ENCODE measurements at regions not wholly inside any gene's neighbourhood (a gene's known extent, or its start where the extent isn't known, plus 50 kb on each side); places are given as distances from the start of the nearest gene placed in this dataset.

- H3K4me3 ChIP-seq (ENCODE audit: low read length in 2 of 2), result no peak overlapping the region
- no peaks in the 10 kb centered on the region for H3K27me3 ChIP-seq (ENCODE audit: control insufficient read depth in 1 of 2, insufficient read depth in 2 of 2, low read length in 1 of 2)
- H3K4me1 ChIP-seq (ENCODE audit: control insufficient read depth in 1 of 2, insufficient read depth in 2 of 2, low read length in 2 of 2), result peaks cover 0 to 7% of the 10 kb centered on the region in 2 donors
- ATAC-seq (ENCODE audit: low FRiP score) (no peak), DNase-seq (no peak)
- 88 to 93% methylated on average over 2 of the region's 2 CpGs for WGBS, 2 donors
- H3K27ac ChIP-seq (ENCODE audit: low read depth in 1 of 2, low read length in 2 of 2), result no peak overlapping the region
- no peaks in the 10 kb centered on the region for H3K9me3 ChIP-seq (ENCODE audit: control insufficient read depth, low read length)
- intact Hi-C loops (cut with DNase I), result no loop called here
- H3K36me3 ChIP-seq (ENCODE audit: control insufficient read depth in 1 of 2, insufficient read depth in 2 of 2, low read length in 1 of 2), result peaks cover 0 to 3% of the 10 kb centered on the region in 2 donors
Observed at GRCh38 chr10:89870936-89871335, 169.5 kb downstream of the KIF20B start.

DNA sequence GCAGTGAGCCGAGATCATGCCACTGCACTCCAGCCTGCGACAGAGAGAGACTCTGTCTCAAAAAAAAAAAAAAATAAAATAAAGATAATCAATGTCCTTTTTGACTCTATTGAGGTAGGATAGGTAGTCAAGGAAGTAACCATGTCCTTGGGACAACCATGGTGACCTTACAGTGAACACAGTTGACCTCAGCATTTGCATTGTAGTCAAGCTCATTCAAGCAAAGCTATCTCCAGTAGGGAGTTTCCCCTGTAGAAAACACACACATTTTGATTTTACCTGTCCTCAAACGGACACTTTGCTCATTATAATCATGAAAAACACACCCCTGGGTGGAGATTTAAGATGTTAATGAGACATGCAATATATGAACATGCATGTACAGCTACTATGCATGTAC, 171.7 kb downstream of the KIF20B start:
- DNase-seq (no peak), ATAC-seq (ENCODE audit: low FRiP score) (no peak)
- intact Hi-C loops (cut with DNase I), result no loop called here
- Histone ChIP-seq H3K27me3 (ENCODE audit: control insufficient read depth in 1 of 2, insufficient read depth in 2 of 2, low read length in 1 of 2) (no peaks in the 10 kb centered on the region), H3K4me1 (ENCODE audit: control insufficient read depth in 1 of 2, insufficient read depth in 2 of 2, low read length in 2 of 2) (peaks cover 0 to 7% of the 10 kb centered on the region in 2 donors), H3K27ac (ENCODE audit: low read depth in 1 of 2, low read length in 2 of 2) (no peak overlapping the region), H3K9me3 (ENCODE audit: control insufficient read depth, low read length) (no peaks in the 10 kb centered on the region), H3K4me3 (ENCODE audit: low read length in 2 of 2) (no peak overlapping the region), H3K36me3 (ENCODE audit: control insufficient read depth in 1 of 2, insufficient read depth in 2 of 2, low read length in 1 of 2) (peaks cover 0 to 3% of the 10 kb centered on the region in 2 donors)
- 91 to 93% methylated on average over 3 of the region's 3 CpGs for WGBS, 2 donors

- no peaks in the 10 kb centered on the region for H3K4me1 ChIP-seq (ENCODE audit: control insufficient read depth in 1 of 2, insufficient read depth in 2 of 2, low read length in 2 of 2)
- DNase-seq, result no peak
- no peak for ATAC-seq (ENCODE audit: low FRiP score)
- H3K36me3 ChIP-seq (ENCODE audit: control insufficient read depth in 1 of 2, insufficient read depth in 2 of 2, low read length in 1 of 2), result peaks cover 0 to 3% of the 10 kb centered on the region in 2 donors
- 93 to 95% methylated on average over 3 of the region's 3 CpGs for WGBS, 2 donors
- H3K4me3 ChIP-seq (ENCODE audit: low read length in 2 of 2), result no peak overlapping the region
- H3K9me3 ChIP-seq (ENCODE audit: control insufficient read depth, low read length), result no peaks in the 10 kb centered on the region
- no peaks in the 10 kb centered on the region for H3K27me3 ChIP-seq (ENCODE audit: control insufficient read depth in 1 of 2, insufficient read depth in 2 of 2, low read length in 1 of 2)
- H3K27ac ChIP-seq (ENCODE audit: low read depth in 1 of 2, low read length in 2 of 2), result no peak overlapping the region
- intact Hi-C loops (cut with DNase I), result no loop called here
Observed at GRCh38 chr10:89875557-89875956, 174.2 kb downstream of the KIF20B start.

GRCh38 chr10:89879121-89879520, 177.7 kb downstream of the KIF20B start:
- Histone ChIP-seq H3K4me3 (ENCODE audit: low read length in 2 of 2) (no peak overlapping the region), H3K27me3 (ENCODE audit: control insufficient read depth in 1 of 2, insufficient read depth in 2 of 2, low read length in 1 of 2) (no peaks in the 10 kb centered on the region), H3K9me3 (ENCODE audit: control insufficient read depth, low read length) (no peaks in the 10 kb centered on the region), H3K4me1 (ENCODE audit: control insufficient read depth in 1 of 2, insufficient read depth in 2 of 2, low read length in 2 of 2) (no peaks in the 10 kb centered on the region), H3K36me3 (ENCODE audit: control insufficient read depth in 1 of 2, insufficient read depth in 2 of 2, low read length in 1 of 2) (peaks cover 0 to 3% of the 10 kb centered on the region in 2 donors), H3K27ac (ENCODE audit: low read depth in 1 of 2, low read length in 2 of 2) (no peak overlapping the region)
- intact Hi-C loops (cut with DNase I), result no loop called here
- no peak for DNase-seq
- ATAC-seq (ENCODE audit: low FRiP score), result no peak

DNA sequence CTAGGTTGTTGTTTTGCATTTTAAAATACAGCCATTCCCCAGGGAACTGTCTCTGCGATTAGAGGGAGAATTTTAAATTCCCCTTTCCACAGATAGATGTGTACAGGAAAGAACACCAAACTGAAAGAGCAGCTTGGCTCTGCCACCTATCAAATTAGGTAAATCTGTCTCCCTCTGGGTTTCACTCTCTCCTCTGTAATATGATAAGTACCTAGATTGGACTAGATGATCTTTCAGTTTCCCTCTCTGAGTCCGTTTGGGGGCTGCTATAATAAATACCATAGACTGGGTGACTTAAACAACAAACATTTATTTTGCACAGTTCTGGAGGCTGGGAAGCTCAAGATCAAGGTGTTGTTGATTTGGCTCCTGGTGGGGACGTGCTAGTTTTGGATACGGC, 186.0 kb downstream of the KIF20B start:
- no peaks in the 10 kb centered on the region for H3K36me3 ChIP-seq (ENCODE audit: control insufficient read depth in 1 of 2, insufficient read depth in 2 of 2, low read length in 1 of 2)
- 53 to 57% methylated on average over 4 of the region's 4 CpGs for WGBS, 2 donors
- ATAC-seq (ENCODE audit: low FRiP score) (no peak), DNase-seq (no peak)
- intact Hi-C loops (cut with DNase I), result no loop called here
- H3K27me3 ChIP-seq (ENCODE audit: control insufficient read depth in 1 of 2, insufficient read depth in 2 of 2, low read length in 1 of 2), result no peaks in the 10 kb centered on the region
- H3K9me3 ChIP-seq (ENCODE audit: control insufficient read depth, low read length), result no peaks in the 10 kb centered on the region
- H3K4me1 ChIP-seq (ENCODE audit: control insufficient read depth in 1 of 2, insufficient read depth in 2 of 2, low read length in 2 of 2), result peaks cover 0 to 2% of the 10 kb centered on the region in 2 donors
- no peak overlapping the region for H3K27ac ChIP-seq (ENCODE audit: low read depth in 1 of 2, low read length in 2 of 2)
- H3K4me3 ChIP-seq (ENCODE audit: low read length in 2 of 2), result no peak overlapping the region

DNA sequence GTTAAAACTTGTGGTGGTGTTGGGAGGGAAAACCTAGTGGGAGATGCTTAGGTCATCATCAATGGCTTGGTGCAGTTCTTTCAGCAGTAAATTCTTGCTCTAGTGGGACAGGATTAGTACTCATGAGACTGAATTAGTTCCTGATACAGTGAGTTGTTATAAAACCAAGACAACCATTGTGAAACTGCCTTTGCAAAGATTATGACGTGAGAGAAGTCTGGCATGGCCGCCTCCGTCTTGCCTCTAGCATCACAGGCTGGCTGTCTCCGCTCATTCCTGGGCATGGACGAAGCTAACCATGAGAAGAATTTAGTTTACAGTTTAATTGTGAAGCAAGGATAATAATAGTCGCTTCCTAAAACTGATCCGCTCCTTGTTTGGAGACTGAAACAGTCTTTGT, 186.4 kb downstream of the KIF20B start:
- 58 to 66% methylated on average over 7 of the region's 7 CpGs for WGBS, 2 donors
- Histone ChIP-seq H3K36me3 (ENCODE audit: control insufficient read depth in 1 of 2, insufficient read depth in 2 of 2, low read length in 1 of 2) (no peaks in the 10 kb centered on the region), H3K4me3 (ENCODE audit: low read length in 2 of 2) (no peak overlapping the region), H3K27me3 (ENCODE audit: control insufficient read depth in 1 of 2, insufficient read depth in 2 of 2, low read length in 1 of 2) (no peaks in the 10 kb centered on the region), H3K27ac (ENCODE audit: low read depth in 1 of 2, low read length in 2 of 2) (no peak overlapping the region), H3K4me1 (ENCODE audit: control insufficient read depth in 1 of 2, insufficient read depth in 2 of 2, low read length in 2 of 2) (peaks cover 0 to 2% of the 10 kb centered on the region in 2 donors), H3K9me3 (ENCODE audit: control insufficient read depth, low read length) (no peaks in the 10 kb centered on the region)
- ATAC-seq (ENCODE audit: low FRiP score) (no peak), DNase-seq (peak in 1 of 2 donors; percentile 50)
- intact Hi-C loops (cut with DNase I), result no loop called here

DNA sequence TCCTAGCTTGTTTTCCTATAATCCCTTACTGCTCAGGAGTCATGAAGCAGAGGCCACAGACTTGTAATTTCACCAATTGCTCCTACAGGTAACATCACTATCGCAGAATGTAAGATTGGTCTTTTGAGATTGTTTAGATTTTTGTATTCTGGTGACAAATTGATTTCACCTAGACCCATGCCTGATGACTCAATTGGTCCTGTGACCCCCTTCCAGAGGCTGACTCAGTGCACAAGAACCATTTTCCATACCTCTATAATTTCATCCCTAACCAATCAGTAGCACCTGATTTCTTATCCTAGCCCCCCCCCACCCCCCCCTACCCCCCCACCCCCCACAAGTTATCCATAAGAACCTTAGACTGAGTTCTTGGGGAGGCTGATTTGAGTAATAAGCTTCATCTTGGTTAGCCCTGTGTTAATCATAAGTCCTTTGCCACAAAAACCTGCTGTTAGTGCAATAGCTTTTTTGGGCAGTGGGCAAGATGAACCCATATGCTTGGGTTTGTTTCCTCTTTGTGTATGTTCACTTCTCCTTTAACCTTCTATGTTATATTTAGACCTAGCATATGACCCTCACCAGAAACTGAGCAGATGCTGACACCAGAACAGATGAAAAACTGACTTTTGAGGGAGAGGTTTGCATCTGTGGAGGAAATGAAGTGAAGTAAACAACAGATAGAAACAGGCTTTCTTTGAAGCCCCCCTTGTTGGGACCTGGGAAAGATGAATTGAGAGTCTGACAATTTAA, 187.1 kb downstream of the KIF20B start:
- no peak overlapping the region for H3K4me3 ChIP-seq (ENCODE audit: low read length in 2 of 2)
- H3K9me3 ChIP-seq (ENCODE audit: control insufficient read depth, low read length), result no peaks in the 10 kb centered on the region
- H3K27me3 ChIP-seq (ENCODE audit: control insufficient read depth in 1 of 2, insufficient read depth in 2 of 2, low read length in 1 of 2), result no peaks in the 10 kb centered on the region
- no peak overlapping the region for H3K27ac ChIP-seq (ENCODE audit: low read depth in 1 of 2, low read length in 2 of 2)
- no peak for ATAC-seq (ENCODE audit: low FRiP score)
- WGBS, 2 donors, result 91 to 96% methylated on average over 1 of the region's 1 CpG
- H3K36me3 ChIP-seq (ENCODE audit: control insufficient read depth in 1 of 2, insufficient read depth in 2 of 2, low read length in 1 of 2), result no peaks in the 10 kb centered on the region
- peaks cover 0 to 2% of the 10 kb centered on the region in 2 donors for H3K4me1 ChIP-seq (ENCODE audit: control insufficient read depth in 1 of 2, insufficient read depth in 2 of 2, low read length in 2 of 2)
- no peak for DNase-seq
- intact Hi-C loops (cut with DNase I), result no loop called here

- intact Hi-C loops (cut with DNase I), result no loop called here
- Histone ChIP-seq H3K4me3 (ENCODE audit: low read length in 2 of 2) (no peak overlapping the region), H3K36me3 (ENCODE audit: control insufficient read depth in 1 of 2, insufficient read depth in 2 of 2, low read length in 1 of 2) (no peaks in the 10 kb centered on the region), H3K27ac (ENCODE audit: low read depth in 1 of 2, low read length in 2 of 2) (no peak overlapping the region), H3K27me3 (ENCODE audit: control insufficient read depth in 1 of 2, insufficient read depth in 2 of 2, low read length in 1 of 2) (no peaks in the 10 kb centered on the region), H3K9me3 (ENCODE audit: control insufficient read depth, low read length) (no peaks in the 10 kb centered on the region), H3K4me1 (ENCODE audit: control insufficient read depth in 1 of 2, insufficient read depth in 2 of 2, low read length in 2 of 2) (peaks cover 0 to 2% of the 10 kb centered on the region in 2 donors)
- DNase-seq (no peak), ATAC-seq (ENCODE audit: low FRiP score) (no peak)
- 94 to 95% methylated on average over 2 of the region's 2 CpGs for WGBS, 2 donors
Observed at GRCh38 chr10:89889606-89890005, 188.2 kb downstream of the KIF20B start.

GRCh38 chr10:89891006-89891535, 189.7 kb downstream of the KIF20B start:
- no peaks in the 10 kb centered on the region for H3K27me3 ChIP-seq (ENCODE audit: control insufficient read depth in 1 of 2, insufficient read depth in 2 of 2, low read length in 1 of 2)
- H3K9me3 ChIP-seq (ENCODE audit: control insufficient read depth, low read length), result no peaks in the 10 kb centered on the region
- peaks cover 0 to 2% of the 10 kb centered on the region in 2 donors for H3K4me1 ChIP-seq (ENCODE audit: control insufficient read depth in 1 of 2, insufficient read depth in 2 of 2, low read length in 2 of 2)
- no peaks in the 10 kb centered on the region for H3K36me3 ChIP-seq (ENCODE audit: control insufficient read depth in 1 of 2, insufficient read depth in 2 of 2, low read length in 1 of 2)
- 20 to 21% methylated on average over 2 of the region's 2 CpGs for WGBS, 2 donors
- ATAC-seq (ENCODE audit: low FRiP score) (no peak), DNase-seq (no peak)
- intact Hi-C loops (cut with DNase I), result no loop called here
- no peak overlapping the region for H3K4me3 ChIP-seq (ENCODE audit: low read length in 2 of 2)
- no peak overlapping the region for H3K27ac ChIP-seq (ENCODE audit: low read depth in 1 of 2, low read length in 2 of 2)

All from aorta (tissue), 5 donors.